ENCODE measurements at regions not wholly inside any gene's neighbourhood (a gene's known extent, or its start where the extent isn't known, plus 50 kb on each side); places are given as distances from the start of the nearest gene placed in this dataset.

GRCh38 chr18:28514699-28515098, 337.8 kb upstream of the CDH2 start (continued):
- TF ChIP-seq, protein P1, sequence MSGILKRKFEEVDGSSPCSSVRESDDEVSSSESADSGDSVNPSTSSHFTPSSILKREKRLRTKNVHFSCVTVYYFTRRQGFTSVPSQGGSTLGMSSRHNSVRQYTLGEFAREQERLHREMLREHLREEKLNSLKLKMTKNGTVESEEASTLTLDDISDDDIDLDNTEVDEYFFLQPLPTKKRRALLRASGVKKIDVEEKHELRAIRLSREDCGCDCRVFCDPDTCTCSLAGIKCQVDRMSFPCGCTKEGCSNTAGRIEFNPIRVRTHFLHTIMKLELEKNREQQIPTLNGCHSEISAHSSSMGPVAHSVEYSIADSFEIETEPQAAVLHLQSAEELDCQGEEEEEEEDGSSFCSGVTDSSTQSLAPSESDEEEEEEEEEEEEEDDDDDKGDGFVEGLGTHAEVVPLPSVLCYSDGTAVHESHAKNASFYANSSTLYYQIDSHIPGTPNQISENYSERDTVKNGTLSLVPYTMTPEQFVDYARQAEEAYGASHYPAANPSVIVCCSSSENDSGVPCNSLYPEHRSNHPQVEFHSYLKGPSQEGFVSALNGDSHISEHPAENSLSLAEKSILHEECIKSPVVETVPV (CRISPR knock-in tag; IDR thresholded peaks at IDR 0.05) = no peak

- peak; percentile 57 for ATAC-seq
- TF ChIP-seq CREB5 (CRISPR knock-in tag; IDR thresholded peaks at IDR 0.05; ENCODE audit: low read depth) = no peak
- TF ChIP-seq, protein P2, sequence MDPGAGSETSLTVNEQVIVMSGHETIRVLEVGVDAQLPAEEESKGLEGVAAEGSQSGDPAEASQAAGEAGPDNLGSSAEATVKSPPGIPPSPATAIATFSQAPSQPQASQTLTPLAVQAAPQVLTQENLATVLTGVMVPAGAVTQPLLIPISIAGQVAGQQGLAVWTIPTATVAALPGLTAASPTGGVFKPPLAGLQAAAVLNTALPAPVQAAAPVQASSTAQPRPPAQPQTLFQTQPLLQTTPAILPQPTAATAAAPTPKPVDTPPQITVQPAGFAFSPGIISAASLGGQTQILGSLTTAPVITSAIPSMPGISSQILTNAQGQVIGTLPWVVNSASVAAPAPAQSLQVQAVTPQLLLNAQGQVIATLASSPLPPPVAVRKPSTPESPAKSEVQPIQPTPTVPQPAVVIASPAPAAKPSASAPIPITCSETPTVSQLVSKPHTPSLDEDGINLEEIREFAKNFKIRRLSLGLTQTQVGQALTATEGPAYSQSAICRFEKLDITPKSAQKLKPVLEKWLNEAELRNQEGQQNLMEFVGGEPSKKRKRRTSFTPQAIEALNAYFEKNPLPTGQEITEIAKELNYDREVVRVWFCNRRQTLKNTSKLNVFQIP (CRISPR knock-in tag; IDR thresholded peaks at IDR 0.05; ENCODE audit: borderline replicate concordance, low read depth) = no peak
- no peak for TF ChIP-seq ZFP30 (CRISPR knock-in tag; IDR thresholded peaks at IDR 0.05)
- TF ChIP-seq ESRRG (CRISPR knock-in tag; IDR thresholded peaks at IDR 0.05) = no peak
- TF ChIP-seq, protein P3, sequence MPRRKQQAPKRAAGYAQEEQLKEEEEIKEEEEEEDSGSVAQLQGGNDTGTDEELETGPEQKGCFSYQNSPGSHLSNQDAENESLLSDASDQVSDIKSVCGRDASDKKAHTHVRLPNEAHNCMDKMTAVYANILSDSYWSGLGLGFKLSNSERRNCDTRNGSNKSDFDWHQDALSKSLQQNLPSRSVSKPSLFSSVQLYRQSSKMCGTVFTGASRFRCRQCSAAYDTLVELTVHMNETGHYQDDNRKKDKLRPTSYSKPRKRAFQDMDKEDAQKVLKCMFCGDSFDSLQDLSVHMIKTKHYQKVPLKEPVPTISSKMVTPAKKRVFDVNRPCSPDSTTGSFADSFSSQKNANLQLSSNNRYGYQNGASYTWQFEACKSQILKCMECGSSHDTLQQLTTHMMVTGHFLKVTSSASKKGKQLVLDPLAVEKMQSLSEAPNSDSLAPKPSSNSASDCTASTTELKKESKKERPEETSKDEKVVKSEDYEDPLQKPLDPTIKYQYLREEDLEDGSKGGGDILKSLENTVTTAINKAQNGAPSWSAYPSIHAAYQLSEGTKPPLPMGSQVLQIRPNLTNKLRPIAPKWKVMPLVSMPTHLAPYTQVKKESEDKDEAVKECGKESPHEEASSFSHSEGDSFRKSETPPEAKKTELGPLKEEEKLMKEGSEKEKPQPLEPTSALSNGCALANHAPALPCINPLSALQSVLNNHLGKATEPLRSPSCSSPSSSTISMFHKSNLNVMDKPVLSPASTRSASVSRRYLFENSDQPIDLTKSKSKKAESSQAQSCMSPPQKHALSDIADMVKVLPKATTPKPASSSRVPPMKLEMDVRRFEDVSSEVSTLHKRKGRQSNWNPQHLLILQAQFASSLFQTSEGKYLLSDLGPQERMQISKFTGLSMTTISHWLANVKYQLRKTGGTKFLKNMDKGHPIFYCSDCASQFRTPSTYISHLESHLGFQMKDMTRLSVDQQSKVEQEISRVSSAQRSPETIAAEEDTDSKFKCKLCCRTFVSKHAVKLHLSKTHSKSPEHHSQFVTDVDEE (CRISPR knock-in tag; IDR thresholded peaks at IDR 0.05) = no peak
- no peak for TF ChIP-seq ZNF8 (CRISPR knock-in tag; IDR thresholded peaks at IDR 0.05)
- no peak for TF ChIP-seq TCF4 (CRISPR knock-in tag; IDR thresholded peaks at IDR 0.05; ENCODE audit: borderline replicate concordance)
- no peak for TF ChIP-seq ZC3H10 (CRISPR knock-in tag; IDR thresholded peaks at IDR 0.05)
- TF ChIP-seq RARB (CRISPR knock-in tag; IDR thresholded peaks at IDR 0.05) = no peak
- no peak for TF ChIP-seq CSDC2 (CRISPR knock-in tag; IDR thresholded peaks at IDR 0.05)
- no peak for TF ChIP-seq OSR1 (CRISPR knock-in tag; IDR thresholded peaks at IDR 0.05)
- no peak for TF ChIP-seq SNAI2 (CRISPR knock-in tag; IDR thresholded peaks at IDR 0.05)
- no peak for TF ChIP-seq ZFP3 (CRISPR knock-in tag; IDR thresholded peaks at IDR 0.05)
- no peak for TF ChIP-seq TOX (CRISPR knock-in tag; IDR thresholded peaks at IDR 0.05; ENCODE audit: borderline replicate concordance)
- no peak for TF ChIP-seq ZNF70 (CRISPR knock-in tag; IDR thresholded peaks at IDR 0.05)
- TF ChIP-seq ISL1 (CRISPR knock-in tag; IDR thresholded peaks at IDR 0.05) = no peak
- no peak for TF ChIP-seq GLIS3 (CRISPR knock-in tag; IDR thresholded peaks at IDR 0.05)
- no peak for TF ChIP-seq PPARA (CRISPR knock-in tag; IDR thresholded peaks at IDR 0.05; ENCODE audit: borderline replicate concordance)
- TF ChIP-seq, protein P1 (CRISPR knock-in tag; IDR thresholded peaks at IDR 0.05) = no peak
Measured at GRCh38 chr18:28512357-28512756, 335.4 kb upstream of the CDH2 start.

DNA sequence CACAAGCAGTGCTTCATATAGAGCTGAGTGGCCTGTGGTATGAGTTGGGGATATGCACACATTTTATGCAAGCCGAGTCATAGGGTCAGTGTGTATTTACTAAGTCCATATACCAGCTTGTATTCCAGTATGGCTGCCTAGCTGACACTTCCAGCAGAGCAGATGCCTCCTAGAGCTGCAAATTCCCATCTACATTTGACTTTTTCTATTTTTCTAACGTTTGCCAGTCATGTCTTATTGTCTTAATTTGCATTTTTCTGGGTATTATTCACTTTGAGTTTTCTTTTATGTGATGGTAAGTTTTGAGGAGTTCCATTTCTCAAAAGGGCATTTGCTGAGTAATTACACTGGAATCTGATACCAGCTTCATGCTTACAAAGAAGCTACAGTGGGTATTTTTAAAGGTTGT, 334.5 kb upstream of the CDH2 start:
- peak; percentile 92 for ATAC-seq
- peak; percentile 75 for TF ChIP-seq ISL1 (CRISPR knock-in tag; IDR thresholded peaks at IDR 0.05)
- TF ChIP-seq ESRRG (CRISPR knock-in tag; IDR thresholded peaks at IDR 0.05) = no peak

GRCh38 chr18:28510210-28510609, 333.3 kb upstream of the CDH2 start:
- ATAC-seq = no peak
- TF ChIP-seq, protein P1 (CRISPR knock-in tag; IDR thresholded peaks at IDR 0.05) = no peak
- TF ChIP-seq ZFP3 (CRISPR knock-in tag; IDR thresholded peaks at IDR 0.05) (no peak), ZFP30 (CRISPR knock-in tag; IDR thresholded peaks at IDR 0.05) (no peak), OSR1 (CRISPR knock-in tag; IDR thresholded peaks at IDR 0.05) (no peak), CSDC2 (CRISPR knock-in tag; IDR thresholded peaks at IDR 0.05) (no peak)

Data from SK-N-SH treated with all-trans-retinoic acid at 6 μM for 48 hours (cell line).